OCI-M2 (cell line): ENCODE measurements at regions not wholly inside any gene's neighbourhood (a gene's known extent, or its start where the extent isn't known, plus 50 kb on each side); places are given as distances from the start of the nearest gene placed in this dataset.

Source experiments
- DNase-seq: peaks from one replicate; lab custom pipeline; 2025; ENCODE audit not compliant: unreplicated experiment; lab: John Stamatoyannopoulos, UW

- no peak for DNase-seq
Observed at GRCh38 chr5:164332349-164333196, 827.2 kb downstream of the MAT2B start.

GRCh38 chr5:164335837-164336236 is 830.4 kb downstream of the MAT2B start:
- DNase-seq = no peak

DNA sequence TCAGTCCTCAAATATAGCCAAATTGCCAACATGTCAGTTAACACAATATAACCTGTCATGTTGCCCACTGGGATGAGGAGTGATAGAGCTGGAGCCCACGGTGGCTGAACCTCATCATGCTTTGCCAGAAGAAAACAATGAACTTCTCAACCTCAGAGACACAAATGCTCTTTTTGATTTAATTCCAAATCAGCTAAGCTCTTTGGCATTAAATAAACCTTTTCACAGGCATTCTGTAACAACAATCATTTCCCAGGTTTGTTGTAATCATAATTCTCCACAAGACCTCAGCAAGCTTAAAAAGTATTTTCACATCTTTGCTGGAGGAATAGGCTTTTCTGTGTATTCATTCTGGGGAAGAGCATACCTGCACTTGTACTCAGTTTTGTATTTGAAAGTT is 830.9 kb downstream of the MAT2B start:
- no peak for DNase-seq

DNA sequence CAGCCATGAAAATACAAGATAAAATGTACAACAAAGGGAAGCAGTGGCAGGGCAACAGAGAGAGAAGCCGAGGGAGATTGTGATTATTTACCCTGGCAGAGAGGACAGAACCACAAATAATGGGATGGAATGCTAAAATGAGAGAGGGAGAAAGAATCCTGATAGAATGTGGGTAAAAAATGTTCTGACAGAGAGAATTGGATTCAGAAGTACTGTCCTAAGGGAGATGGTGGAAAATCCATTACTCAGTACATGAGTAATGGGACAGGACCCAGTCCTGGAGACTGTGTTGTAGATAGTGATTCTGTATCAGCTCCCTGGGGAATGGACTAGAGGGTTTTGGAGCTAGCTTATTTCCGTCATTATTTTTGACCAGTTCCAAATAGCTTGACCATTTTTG is 831.5 kb downstream of the MAT2B start:
- DNase-seq = no peak

DNA sequence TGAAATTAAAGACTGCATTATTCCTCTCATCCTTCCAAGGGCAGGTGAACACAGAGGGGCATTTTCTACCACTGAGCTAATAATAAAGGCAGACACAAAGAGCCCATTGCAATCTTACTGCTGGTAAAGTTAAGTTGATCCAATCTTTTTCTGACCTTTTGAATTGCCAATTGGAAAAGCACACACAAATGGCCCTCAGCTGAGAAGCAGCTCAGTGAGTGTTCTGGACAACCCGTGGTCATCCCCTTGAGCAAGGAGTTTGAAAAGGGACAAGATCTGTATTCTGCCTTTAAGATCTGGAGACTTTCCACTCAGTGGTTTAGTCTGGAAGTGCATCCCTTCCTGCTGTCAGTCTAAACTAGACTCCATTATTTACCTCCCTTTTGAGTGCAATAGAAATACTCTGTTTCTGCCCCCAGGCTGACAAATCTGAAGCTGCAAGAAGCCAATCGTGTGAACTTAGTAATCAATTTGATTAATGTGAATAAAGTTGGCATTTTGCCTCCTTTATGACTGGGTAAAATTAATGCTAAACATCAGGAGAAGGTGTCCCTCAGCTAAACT is 835.7 kb downstream of the MAT2B start:
- no peak for DNase-seq

DNA sequence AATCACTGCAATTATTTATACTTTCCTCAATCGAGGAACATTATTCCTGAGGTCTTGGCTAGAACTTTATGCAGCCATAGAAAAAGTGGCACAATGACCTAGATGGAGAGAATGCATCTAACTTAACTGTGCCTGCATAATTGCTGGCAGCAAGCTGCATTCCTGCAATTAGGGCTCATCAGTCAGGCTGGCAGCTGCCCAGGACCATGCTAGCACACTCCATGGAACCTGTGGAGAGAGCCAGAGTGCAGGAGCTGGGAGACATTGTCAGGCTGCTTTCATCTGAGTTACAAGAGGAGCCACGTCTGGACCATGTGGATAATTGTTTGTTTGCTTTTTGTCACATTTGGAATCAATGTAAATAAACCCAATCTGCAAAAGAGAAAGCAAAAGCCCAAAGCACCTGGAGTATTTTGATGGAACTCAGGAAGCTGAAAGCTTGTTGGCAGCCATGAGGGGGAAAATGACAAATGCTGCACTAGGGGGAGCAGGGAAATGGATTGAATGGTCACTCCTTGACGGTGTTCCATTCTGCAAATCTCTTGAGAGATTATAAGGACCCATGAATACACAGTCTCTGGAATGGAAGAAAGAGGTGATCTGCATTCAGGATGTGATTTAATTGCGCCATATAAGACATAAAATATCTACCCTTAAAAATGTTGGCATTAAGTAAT is 839.9 kb downstream of the MAT2B start:
- no peak for DNase-seq

DNA sequence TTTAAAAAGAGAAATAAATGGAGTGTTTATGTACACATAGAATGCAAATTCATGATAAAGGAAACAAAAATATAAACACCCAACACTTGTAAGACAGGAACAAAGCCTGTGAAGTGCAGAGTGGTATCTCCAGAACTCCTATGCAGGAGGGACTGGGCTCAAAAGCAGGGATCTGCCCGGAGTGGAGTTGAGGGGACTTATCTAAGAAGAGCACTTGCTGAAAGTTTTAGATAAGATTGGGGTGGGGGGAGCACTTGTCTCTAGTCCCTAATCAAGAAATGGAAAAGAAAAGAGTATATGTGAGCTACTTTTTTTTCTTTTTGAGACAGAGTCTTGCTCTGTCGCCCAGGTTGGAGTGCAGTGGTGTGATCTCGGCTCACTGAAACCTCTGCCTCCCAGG is 840.4 kb downstream of the MAT2B start:
- DNase-seq = no peak

GRCh38 chr5:164346785-164347630 is 841.6 kb downstream of the MAT2B start:
- DNase-seq = no peak

DNA sequence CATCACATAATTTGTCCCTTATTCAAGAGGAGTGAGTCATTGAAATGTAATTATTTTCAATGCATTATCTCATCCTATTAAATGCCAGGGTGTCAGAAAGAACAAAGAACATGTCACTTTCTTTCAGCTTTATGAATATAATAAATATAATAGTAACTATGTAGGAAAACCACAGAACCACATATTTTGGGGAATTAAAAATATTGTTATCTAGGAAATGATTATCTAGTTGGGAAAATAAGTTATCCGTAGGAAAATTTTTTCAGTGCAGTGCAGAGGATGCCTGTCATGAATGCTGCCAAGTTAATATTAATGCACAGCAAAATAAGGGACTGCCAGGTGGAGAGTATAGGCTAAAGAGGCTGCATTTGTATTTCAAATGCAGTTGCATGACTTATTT is 844.8 kb downstream of the MAT2B start:
- DNase-seq = no peak

GRCh38 chr5:164351245-164351834 is 845.9 kb downstream of the MAT2B start:
- DNase-seq = no peak

- DNase-seq = no peak
Observed at GRCh38 chr5:164352695-164353094, 847.3 kb downstream of the MAT2B start.

DNA sequence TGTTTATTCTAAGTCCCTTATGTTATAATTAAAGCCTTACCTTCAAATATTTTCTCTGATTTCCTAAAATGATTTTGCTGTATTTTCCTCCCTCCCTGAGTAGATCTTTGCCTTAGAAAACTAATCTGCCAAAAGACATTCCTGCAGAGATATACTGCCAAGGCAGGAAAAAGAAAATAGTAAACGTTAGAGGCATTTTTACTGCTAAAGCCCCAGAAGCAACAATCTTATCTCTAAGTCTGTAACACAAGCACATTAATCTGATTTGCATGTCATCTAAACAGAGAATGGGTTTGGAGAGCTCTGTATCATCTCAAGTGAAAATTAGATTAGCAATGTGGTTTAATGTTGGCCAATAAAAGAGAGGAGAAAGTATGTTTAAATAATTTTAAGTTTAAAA is 847.7 kb downstream of the MAT2B start:
- DNase-seq = no peak

- DNase-seq = no peak
Observed at GRCh38 chr5:164354139-164354751, 848.8 kb downstream of the MAT2B start.

DNA sequence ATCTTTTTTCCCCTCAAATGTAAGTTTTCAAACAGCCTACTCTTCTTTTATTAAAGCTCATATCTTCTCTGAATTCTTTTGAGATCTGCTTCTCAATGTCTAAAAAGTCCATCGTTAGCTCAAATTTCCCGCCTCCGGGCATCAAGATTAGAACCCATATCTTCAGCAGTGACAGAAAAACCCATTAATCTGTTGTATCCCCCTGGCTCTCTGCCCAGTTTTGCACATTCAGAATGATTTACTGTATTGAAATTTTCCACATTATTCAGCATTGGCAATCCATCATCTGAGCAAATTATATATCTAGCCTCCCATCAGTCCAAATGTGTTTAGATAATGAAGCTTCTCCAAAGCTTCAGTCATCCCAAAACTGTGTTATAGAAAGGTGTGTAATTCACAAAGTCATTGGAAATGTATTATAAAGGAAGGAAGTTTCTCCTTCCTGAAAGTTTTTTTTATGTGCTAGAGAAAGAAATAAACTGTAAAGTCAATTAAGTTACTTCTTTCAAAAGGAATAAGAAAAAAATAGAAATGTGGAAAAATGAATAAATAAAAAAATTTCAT is 849.9 kb downstream of the MAT2B start:
- no peak for DNase-seq

DNA sequence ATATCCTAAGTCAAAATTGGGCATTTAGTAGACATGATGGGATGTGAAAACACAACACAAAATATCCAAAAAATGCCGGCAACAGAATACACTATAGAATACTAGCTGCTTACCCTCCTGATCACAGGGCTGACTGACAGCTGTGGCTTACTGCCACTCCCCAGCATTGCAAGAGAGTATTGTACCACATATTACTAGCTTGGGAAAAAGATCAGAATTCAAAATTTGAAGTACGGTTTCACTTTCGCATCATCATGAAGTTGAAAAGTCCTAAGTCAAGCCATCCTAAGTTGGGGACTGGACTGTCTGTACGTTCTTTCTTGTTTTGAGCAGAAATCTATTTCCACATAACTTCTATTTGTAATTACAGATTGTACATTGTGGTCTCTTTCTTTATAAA is 851.4 kb downstream of the MAT2B start:
- no peak for DNase-seq

DNA sequence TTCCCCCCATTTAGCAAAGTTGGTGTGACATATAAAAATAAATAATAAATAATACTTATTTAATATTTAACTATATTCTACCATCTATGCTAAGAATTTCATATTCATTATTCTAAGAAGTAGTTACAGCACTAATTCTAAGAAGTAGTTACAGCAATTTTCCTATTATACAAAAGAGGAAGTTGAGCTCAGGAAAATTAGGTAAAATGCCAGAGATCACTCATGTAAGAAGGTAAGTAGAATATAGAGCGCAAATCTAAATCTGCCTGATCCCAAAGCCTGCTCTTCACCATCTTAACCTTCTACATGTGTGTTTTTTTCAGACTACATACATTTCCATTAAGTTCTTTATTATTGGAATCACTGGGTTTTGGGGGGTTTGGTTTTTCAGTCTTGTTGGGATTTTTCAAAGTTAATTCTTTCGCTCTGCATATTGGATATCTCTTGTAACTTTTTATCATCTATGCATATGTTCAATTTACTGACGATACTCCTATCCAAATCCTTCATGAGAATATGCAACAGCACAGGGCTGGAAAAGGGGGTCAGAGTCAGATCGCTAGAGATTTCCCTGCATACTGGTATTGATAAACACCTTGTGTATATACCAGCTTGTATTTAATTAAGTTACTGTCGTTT is 852.1 kb downstream of the MAT2B start:
- DNase-seq = no peak

GRCh38 chr5:164358531-164359259 is 853.3 kb downstream of the MAT2B start:
- no peak for DNase-seq

DNA sequence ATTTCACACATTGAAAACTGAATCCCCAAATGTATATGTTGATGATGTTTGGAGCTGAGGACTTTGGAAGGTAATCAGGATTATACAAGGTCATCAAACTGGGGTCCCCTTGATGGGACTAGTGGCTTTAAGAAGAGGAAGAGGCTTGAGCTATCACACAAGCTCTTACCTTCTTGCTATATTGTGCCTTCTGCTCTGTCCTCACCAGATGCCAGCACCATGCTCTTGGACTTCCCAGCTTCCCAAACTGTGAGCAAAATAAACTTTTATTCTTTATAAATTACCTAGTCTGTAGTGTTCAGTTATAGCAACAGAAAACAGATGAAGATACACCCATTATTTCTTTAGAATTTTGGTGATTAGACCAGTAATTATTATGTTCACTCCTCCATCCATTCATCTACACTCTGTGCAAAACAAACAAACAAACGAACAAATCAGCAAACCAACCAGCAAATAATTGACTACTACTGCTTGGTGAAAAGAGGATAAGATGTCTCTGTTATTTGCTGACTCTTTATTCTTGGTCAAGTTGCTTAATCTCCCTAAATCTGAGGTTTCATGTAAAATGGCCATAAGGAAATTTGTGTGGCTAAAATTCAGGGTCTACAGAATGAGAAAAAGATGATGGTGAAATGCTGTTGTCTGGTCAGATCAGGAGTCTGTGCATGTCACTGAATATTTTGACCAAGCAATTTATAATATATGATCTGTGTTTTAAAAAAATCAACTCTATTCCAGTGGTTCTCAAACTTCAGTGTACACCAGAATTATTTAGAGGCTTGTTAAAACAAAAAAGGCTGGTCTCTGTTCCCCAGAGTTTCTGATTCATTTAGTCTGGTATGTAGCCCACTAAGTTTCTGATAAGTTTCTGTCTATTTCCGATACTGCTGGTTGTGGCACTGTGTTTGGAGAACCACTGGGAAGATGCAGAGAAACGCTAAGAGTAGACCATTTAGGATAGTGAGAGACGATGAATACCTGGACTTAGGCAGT is 854.1 kb downstream of the MAT2B start:
- DNase-seq = no peak
